ENCODE measurements at regions not wholly inside any gene's neighbourhood (a gene's known extent, or its start where the extent isn't known, plus 50 kb on each side); places are given as distances from the start of the nearest gene placed in this dataset.

DNA sequence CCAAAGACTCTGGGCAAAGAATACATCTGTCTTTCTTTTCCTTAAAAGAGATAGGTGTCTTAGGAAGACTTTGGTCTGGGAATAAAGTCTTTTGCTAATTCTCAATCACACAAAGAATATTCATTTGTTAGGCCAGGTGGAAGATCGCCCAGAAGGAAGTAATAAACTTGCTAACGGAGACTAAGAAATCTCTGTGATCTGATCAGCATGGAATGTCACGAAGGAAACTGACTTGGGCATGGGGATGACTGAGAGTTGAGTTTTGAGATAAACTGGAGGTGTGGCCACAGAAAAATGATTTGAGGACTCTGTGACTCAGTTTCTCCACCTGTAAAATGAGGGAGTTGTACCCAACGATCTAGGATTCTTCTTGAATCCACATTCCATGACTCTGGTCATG, 161.1 kb upstream of the SVIL start:
- Histone ChIP-seq H3K4me2 (ENCODE audit: control insufficient read depth, insufficient read depth) (no peak overlapping the region), H3K79me2 (ENCODE audit: control insufficient read depth, insufficient read depth, low read length) (no peaks in the 10 kb centered on the region), H3K9me3 (replicated peaks; ENCODE audit: control insufficient read depth, insufficient read depth, low read length) (no peaks in the 10 kb centered on the region), H3K4me3 (no peak overlapping the region), H3K27me3 (replicated peaks in 1 of 2; ENCODE audit: control insufficient read depth in 2 of 2, insufficient read depth in 2 of 2, low read length in 1 of 2) (no peaks in the 10 kb centered on the region), H3K9ac (ENCODE audit: control insufficient read depth, insufficient read depth, low read length) (no peak overlapping the region), H3K36me3 (ENCODE audit: control insufficient read depth in 2 of 2, insufficient read depth in 2 of 2, low read length in 1 of 2) (no peaks in the 10 kb centered on the region), H4K20me1 (ENCODE audit: control insufficient read depth, insufficient read depth) (no peaks in the 10 kb centered on the region), H2AFZ (ENCODE audit: control insufficient read depth, low read depth, low read length) (no peak overlapping the region), H3K4me1 (ENCODE audit: control insufficient read depth, insufficient read depth, low read length) (no peaks in the 10 kb centered on the region), H3K27ac (ENCODE audit: control insufficient read depth, insufficient read depth) (no peak overlapping the region)
- POLR2A ChIA-PET, result no interaction called here
- DNase-seq (ENCODE audit: low read depth, low spot score), result no peak
- 44% methylated on average over 4 of the region's 4 CpGs for whole genome bisulfite sequencing (ENCODE audit: insufficient coverage, insufficient replicate concordance, low lambda C conversion rate, missing lambda C conversion rate)
- in situ Hi-C loops (cut with MboI), result no loop called here
- FAIRE-seq, result no peak
- SMC1A ChIA-PET (ENCODE audit: uncharacterized antibody, unreplicated experiment), result no interaction called here
- intact Hi-C loops (cut with micrococcal nuclease; ENCODE audit: unreplicated experiment), result no loop called here
- RAD21 ChIA-PET (ENCODE audit: unreplicated experiment), result no interaction called here
- no TSS peak for BruUV-seq (replicated peaks)
- no peak for ATAC-seq
- CTCF ChIA-PET, result no interaction called here
- TF ChIP-seq, protein P1, sequence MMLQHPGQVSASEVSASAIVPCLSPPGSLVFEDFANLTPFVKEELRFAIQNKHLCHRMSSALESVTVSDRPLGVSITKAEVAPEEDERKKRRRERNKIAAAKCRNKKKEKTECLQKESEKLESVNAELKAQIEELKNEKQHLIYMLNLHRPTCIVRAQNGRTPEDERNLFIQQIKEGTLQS (IDR thresholded peaks at IDR 0.05; ENCODE audit: borderline replicate concordance, extremely low read depth, low read depth, low read length), result no peak
- TF ChIP-seq, protein P2, sequence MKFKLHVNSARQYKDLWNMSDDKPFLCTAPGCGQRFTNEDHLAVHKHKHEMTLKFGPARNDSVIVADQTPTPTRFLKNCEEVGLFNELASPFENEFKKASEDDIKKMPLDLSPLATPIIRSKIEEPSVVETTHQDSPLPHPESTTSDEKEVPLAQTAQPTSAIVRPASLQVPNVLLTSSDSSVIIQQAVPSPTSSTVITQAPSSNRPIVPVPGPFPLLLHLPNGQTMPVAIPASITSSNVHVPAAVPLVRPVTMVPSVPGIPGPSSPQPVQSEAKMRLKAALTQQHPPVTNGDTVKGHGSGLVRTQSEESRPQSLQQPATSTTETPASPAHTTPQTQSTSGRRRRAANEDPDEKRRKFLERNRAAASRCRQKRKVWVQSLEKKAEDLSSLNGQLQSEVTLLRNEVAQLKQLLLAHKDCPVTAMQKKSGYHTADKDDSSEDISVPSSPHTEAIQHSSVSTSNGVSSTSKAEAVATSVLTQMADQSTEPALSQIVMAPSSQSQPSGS (IDR thresholded peaks at IDR 0.05; ENCODE audit: low read length), result no peak
- TF ChIP-seq, protein P3, sequence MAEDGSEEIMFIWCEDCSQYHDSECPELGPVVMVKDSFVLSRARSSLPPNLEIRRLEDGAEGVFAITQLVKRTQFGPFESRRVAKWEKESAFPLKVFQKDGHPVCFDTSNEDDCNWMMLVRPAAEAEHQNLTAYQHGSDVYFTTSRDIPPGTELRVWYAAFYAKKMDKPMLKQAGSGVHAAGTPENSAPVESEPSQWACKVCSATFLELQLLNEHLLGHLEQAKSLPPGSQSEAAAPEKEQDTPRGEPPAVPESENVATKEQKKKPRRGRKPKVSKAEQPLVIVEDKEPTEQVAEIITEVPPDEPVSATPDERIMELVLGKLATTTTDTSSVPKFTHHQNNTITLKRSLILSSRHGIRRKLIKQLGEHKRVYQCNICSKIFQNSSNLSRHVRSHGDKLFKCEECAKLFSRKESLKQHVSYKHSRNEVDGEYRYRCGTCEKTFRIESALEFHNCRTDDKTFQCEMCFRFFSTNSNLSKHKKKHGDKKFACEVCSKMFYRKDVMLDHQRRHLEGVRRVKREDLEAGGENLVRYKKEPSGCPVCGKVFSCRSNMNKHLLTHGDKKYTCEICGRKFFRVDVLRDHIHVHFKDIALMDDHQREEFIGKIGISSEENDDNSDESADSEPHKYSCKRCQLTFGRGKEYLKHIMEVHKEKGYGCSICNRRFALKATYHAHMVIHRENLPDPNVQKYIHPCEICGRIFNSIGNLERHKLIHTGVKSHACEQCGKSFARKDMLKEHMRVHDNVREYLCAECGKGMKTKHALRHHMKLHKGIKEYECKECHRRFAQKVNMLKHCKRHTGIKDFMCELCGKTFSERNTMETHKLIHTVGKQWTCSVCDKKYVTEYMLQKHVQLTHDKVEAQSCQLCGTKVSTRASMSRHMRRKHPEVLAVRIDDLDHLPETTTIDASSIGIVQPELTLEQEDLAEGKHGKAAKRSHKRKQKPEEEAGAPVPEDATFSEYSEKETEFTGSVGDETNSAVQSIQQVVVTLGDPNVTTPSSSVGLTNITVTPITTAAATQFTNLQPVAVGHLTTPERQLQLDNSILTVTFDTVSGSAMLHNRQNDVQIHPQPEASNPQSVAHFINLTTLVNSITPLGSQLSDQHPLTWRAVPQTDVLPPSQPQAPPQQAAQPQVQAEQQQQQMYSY (CRISPR knock-in tag; IDR thresholded peaks at IDR 0.05), result no peak
- TF ChIP-seq, protein P4, sequence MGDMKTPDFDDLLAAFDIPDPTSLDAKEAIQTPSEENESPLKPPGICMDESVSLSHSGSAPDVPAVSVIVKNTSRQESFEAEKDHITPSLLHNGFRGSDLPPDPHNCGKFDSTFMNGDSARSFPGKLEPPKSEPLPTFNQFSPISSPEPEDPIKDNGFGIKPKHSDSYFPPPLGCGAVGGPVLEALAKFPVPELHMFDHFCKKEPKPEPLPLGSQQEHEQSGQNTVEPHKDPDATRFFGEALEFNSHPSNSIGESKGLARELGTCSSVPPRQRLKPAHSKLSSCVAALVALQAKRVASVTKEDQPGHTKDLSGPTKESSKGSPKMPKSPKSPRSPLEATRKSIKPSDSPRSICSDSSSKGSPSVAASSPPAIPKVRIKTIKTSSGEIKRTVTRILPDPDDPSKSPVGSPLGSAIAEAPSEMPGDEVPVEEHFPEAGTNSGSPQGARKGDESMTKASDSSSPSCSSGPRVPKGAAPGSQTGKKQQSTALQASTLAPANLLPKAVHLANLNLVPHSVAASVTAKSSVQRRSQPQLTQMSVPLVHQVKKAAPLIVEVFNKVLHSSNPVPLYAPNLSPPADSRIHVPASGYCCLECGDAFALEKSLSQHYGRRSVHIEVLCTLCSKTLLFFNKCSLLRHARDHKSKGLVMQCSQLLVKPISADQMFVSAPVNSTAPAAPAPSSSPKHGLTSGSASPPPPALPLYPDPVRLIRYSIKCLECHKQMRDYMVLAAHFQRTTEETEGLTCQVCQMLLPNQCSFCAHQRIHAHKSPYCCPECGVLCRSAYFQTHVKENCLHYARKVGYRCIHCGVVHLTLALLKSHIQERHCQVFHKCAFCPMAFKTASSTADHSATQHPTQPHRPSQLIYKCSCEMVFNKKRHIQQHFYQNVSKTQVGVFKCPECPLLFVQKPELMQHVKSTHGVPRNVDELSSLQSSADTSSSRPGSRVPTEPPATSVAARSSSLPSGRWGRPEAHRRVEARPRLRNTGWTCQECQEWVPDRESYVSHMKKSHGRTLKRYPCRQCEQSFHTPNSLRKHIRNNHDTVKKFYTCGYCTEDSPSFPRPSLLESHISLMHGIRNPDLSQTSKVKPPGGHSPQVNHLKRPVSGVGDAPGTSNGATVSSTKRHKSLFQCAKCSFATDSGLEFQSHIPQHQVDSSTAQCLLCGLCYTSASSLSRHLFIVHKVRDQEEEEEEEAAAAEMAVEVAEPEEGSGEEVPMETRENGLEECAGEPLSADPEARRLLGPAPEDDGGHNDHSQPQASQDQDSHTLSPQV (IDR thresholded peaks at IDR 0.05), result no peak
- TF ChIP-seq MTA2 (IDR thresholded peaks at IDR 0.05; ENCODE audit: low read depth), result no peak
- no peak for TF ChIP-seq KLF5 (IDR thresholded peaks at IDR 0.05; ENCODE audit: partially characterized antibody)
- TF ChIP-seq TARDBP (IDR thresholded peaks at IDR 0.05; ENCODE audit: borderline replicate concordance), result no peak
- no peak for TF ChIP-seq CBFB (IDR thresholded peaks at IDR 0.05; ENCODE audit: low read depth)
- TF ChIP-seq CHD1 (IDR thresholded peaks at IDR 0.05; ENCODE audit: low read depth, low read length), result no peak
- no peak for TF ChIP-seq SMAD5 (IDR thresholded peaks at IDR 0.05; ENCODE audit: low read depth)
- TF ChIP-seq, protein P5, sequence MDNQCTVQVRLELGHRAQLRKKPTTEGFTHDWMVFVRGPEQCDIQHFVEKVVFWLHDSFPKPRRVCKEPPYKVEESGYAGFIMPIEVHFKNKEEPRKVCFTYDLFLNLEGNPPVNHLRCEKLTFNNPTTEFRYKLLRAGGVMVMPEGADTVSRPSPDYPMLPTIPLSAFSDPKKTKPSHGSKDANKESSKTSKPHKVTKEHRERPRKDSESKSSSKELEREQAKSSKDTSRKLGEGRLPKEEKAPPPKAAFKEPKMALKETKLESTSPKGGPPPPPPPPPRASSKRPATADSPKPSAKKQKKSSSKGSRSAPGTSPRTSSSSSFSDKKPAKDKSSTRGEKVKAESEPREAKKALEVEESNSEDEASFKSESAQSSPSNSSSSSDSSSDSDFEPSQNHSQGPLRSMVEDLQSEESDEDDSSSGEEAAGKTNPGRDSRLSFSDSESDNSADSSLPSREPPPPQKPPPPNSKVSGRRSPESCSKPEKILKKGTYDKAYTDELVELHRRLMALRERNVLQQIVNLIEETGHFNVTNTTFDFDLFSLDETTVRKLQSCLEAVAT (IDR thresholded peaks at IDR 0.05), result no peak
